Activated naive CD8-positive, alpha-beta T cell treated with anti-CD3 and anti-CD28 coated beads, Interleukin-2, amount 10 ng/mL, durations not matched to agents 7 days and 5 days (primary cell): ENCODE measurements at regions not wholly inside any gene's neighbourhood (a gene's known extent, or its start where the extent isn't known, plus 50 kb on each side); places are given as distances from the start of the nearest gene placed in this dataset.

Experiments used
- ATAC-seq: fragments of 150-1000 bp; cut with Tn5 transposase; one replicate; pipeline ENCODE4 v1.10.0; 2021; ENCODE audit warnings: low read depth, moderate library complexity
- POLR2A ChIA-PET: fragments of 350-600 bp; sonication (Branson Sonifier 250); formaldehyde crosslinking; loops from one replicate; lab custom pipeline; 2021; ENCODE audit warnings: antibody characterized with exemption; lab: Charles Lee
- DNase-seq: peaks from one replicate; pipeline ENCODE4 v3.0.0; 2021
- H3K27ac Mint-ChIP-seq: one replicate; pipeline ENCODE4 v1.8.0; 2022; ENCODE audit warnings: mild to moderate bottlenecking, mixed read lengths
- H3K27me3 Mint-ChIP-seq: one replicate; pipeline ENCODE4 v1.8.0; 2022; ENCODE audit warnings: mild to moderate bottlenecking, moderate library complexity, mixed read lengths
- H3K36me3 Mint-ChIP-seq: one replicate; pipeline ENCODE4 v1.8.0; 2021; ENCODE audit warnings: mild to moderate bottlenecking, mixed read lengths
- H3K4me1 Mint-ChIP-seq: one replicate; pipeline ENCODE4 v1.8.0; 2021; ENCODE audit warnings: mixed read lengths
- H3K4me3 Mint-ChIP-seq: one replicate; pipeline ENCODE4 v1.8.0; 2022; ENCODE audit warnings: mild to moderate bottlenecking, moderate library complexity, mixed read lengths
- H3K9me3 Mint-ChIP-seq: one replicate; pipeline ENCODE4 v1.8.0; 2021; ENCODE audit warnings: mixed read lengths

GRCh38 chr1:166221316-166221715, 54.5 kb upstream of the FAM78B start:
- peaks cover 23% of the 10 kb centered on the region for H3K9me3 Mint-ChIP-seq

GRCh38 chr1:166233750-166234366, 67.1 kb upstream of the FAM78B start:
- H3K4me1 Mint-ChIP-seq, result no peaks in the 10 kb centered on the region
- DNase-seq (no peak), ATAC-seq (no peak)
- POLR2A ChIA-PET, result no interaction called here
- H3K9me3 Mint-ChIP-seq, result peaks cover 2% of the 10 kb centered on the region
- no peaks in the 10 kb centered on the region for H3K27me3 Mint-ChIP-seq
- no peaks in the 10 kb centered on the region for H3K36me3 Mint-ChIP-seq
- H3K4me3 Mint-ChIP-seq, result no peak overlapping the region
- H3K27ac Mint-ChIP-seq, result no peak overlapping the region

More at GRCh38 chr1:166221316-166221715, 54.5 kb upstream of the FAM78B start:
- ATAC-seq, result no peak
- Mint-ChIP-seq H3K27ac (no peak overlapping the region), H3K4me1 (no peaks in the 10 kb centered on the region), H3K4me3 (no peak overlapping the region), H3K36me3 (peaks cover 3% of the 10 kb centered on the region), H3K27me3 (no peaks in the 10 kb centered on the region)
- POLR2A ChIA-PET, result no interaction called here
- no peak for DNase-seq

- ATAC-seq (no peak), DNase-seq (no peak)
- POLR2A ChIA-PET, result no interaction called here
- Mint-ChIP-seq H3K9me3 (no peaks in the 10 kb centered on the region), H3K4me1 (no peaks in the 10 kb centered on the region), H3K4me3 (no peak overlapping the region), H3K27ac (no peak overlapping the region), H3K36me3 (no peaks in the 10 kb centered on the region), H3K27me3 (no peaks in the 10 kb centered on the region)
Measured at GRCh38 chr1:166235728-166236127, 68.9 kb upstream of the FAM78B start.

- no peak for DNase-seq
- no peaks in the 10 kb centered on the region for H3K4me1 Mint-ChIP-seq
- no peak overlapping the region for H3K27ac Mint-ChIP-seq
- no peak overlapping the region for H3K4me3 Mint-ChIP-seq
- no peaks in the 10 kb centered on the region for H3K36me3 Mint-ChIP-seq
- no peaks in the 10 kb centered on the region for H3K9me3 Mint-ChIP-seq
- H3K27me3 Mint-ChIP-seq, result no peaks in the 10 kb centered on the region
- no peak for ATAC-seq
- POLR2A ChIA-PET, result no interaction called here
Measured at GRCh38 chr1:166237675-166238074, 70.9 kb upstream of the FAM78B start.

GRCh38 chr1:166253076-166253779, 86.4 kb upstream of the FAM78B start:
- Mint-ChIP-seq H3K4me1 (no peaks in the 10 kb centered on the region), H3K9me3 (peaks cover 5% of the 10 kb centered on the region), H3K36me3 (no peaks in the 10 kb centered on the region), H3K27me3 (no peaks in the 10 kb centered on the region), H3K27ac (no peak overlapping the region), H3K4me3 (no peak overlapping the region)
- DNase-seq (no peak), ATAC-seq (no peak)
- POLR2A ChIA-PET, result no interaction called here

- Mint-ChIP-seq H3K36me3 (no peaks in the 10 kb centered on the region), H3K4me3 (no peak overlapping the region), H3K4me1 (no peaks in the 10 kb centered on the region), H3K9me3 (no peaks in the 10 kb centered on the region), H3K27me3 (peaks cover 2% of the 10 kb centered on the region), H3K27ac (no peak overlapping the region)
- DNase-seq (no peak), ATAC-seq (no peak)
- POLR2A ChIA-PET, result no interaction called here
Measured at GRCh38 chr1:166258017-166258416, 91.2 kb upstream of the FAM78B start.

- no peak overlapping the region for H3K27ac Mint-ChIP-seq
- no peak for ATAC-seq
- no peaks in the 10 kb centered on the region for H3K4me1 Mint-ChIP-seq
- peaks cover 2% of the 10 kb centered on the region for H3K27me3 Mint-ChIP-seq
- peaks cover 2% of the 10 kb centered on the region for H3K9me3 Mint-ChIP-seq
- no peak overlapping the region for H3K4me3 Mint-ChIP-seq
- POLR2A ChIA-PET, result no interaction called here
- no peak for DNase-seq
- no peaks in the 10 kb centered on the region for H3K36me3 Mint-ChIP-seq
Measured at GRCh38 chr1:166261511-166261910, 94.7 kb upstream of the FAM78B start.

- Mint-ChIP-seq H3K27me3 (no peaks in the 10 kb centered on the region), H3K4me3 (no peak overlapping the region), H3K4me1 (no peaks in the 10 kb centered on the region), H3K36me3 (no peaks in the 10 kb centered on the region), H3K9me3 (peaks cover 7% of the 10 kb centered on the region), H3K27ac (no peak overlapping the region)
- DNase-seq (no peak), ATAC-seq (no peak)
- POLR2A ChIA-PET, result no interaction called here
Measured at GRCh38 chr1:166270476-166271150, 103.8 kb upstream of the FAM78B start.

GRCh38 chr1:166271151-166271538, 104.3 kb upstream of the FAM78B start:
- POLR2A ChIA-PET, result no interaction called here
- Mint-ChIP-seq H3K4me3 (no peak overlapping the region), H3K4me1 (no peaks in the 10 kb centered on the region), H3K27ac (no peak overlapping the region), H3K27me3 (no peaks in the 10 kb centered on the region), H3K9me3 (peaks cover 7% of the 10 kb centered on the region), H3K36me3 (no peaks in the 10 kb centered on the region)
- ATAC-seq, result no peak
- DNase-seq, result no peak

- H3K36me3 Mint-ChIP-seq, result no peaks in the 10 kb centered on the region
- POLR2A ChIA-PET, result no interaction called here
- peaks cover 7% of the 10 kb centered on the region for H3K9me3 Mint-ChIP-seq
- no peak overlapping the region for H3K4me3 Mint-ChIP-seq
- H3K4me1 Mint-ChIP-seq, result no peaks in the 10 kb centered on the region
- ATAC-seq (no peak), DNase-seq (no peak)
- H3K27ac Mint-ChIP-seq, result no peak overlapping the region
- H3K27me3 Mint-ChIP-seq, result no peaks in the 10 kb centered on the region
Measured at GRCh38 chr1:166272155-166272554, 105.4 kb upstream of the FAM78B start.

- no peaks in the 10 kb centered on the region for H3K27me3 Mint-ChIP-seq
- no peak overlapping the region for H3K4me3 Mint-ChIP-seq
- H3K9me3 Mint-ChIP-seq, result peaks cover 7% of the 10 kb centered on the region
- H3K4me1 Mint-ChIP-seq, result no peaks in the 10 kb centered on the region
- no peak for ATAC-seq
- no peak for DNase-seq
- POLR2A ChIA-PET, result no interaction called here
- no peaks in the 10 kb centered on the region for H3K36me3 Mint-ChIP-seq
- no peak overlapping the region for H3K27ac Mint-ChIP-seq
Measured at GRCh38 chr1:166272851-166273250, 106.0 kb upstream of the FAM78B start.

GRCh38 chr1:166273618-166274017, 106.8 kb upstream of the FAM78B start:
- Mint-ChIP-seq H3K36me3 (no peaks in the 10 kb centered on the region), H3K27me3 (no peaks in the 10 kb centered on the region), H3K27ac (no peak overlapping the region), H3K9me3 (peaks cover 7% of the 10 kb centered on the region), H3K4me3 (no peak overlapping the region), H3K4me1 (no peaks in the 10 kb centered on the region)
- DNase-seq (no peak), ATAC-seq (no peak)
- POLR2A ChIA-PET, result no interaction called here

GRCh38 chr1:166282391-166283137, 115.8 kb upstream of the FAM78B start:
- Mint-ChIP-seq H3K4me3 (no peak overlapping the region), H3K36me3 (no peaks in the 10 kb centered on the region), H3K27ac (no peak overlapping the region), H3K4me1 (no peaks in the 10 kb centered on the region), H3K27me3 (no peaks in the 10 kb centered on the region), H3K9me3 (no peaks in the 10 kb centered on the region)
- ATAC-seq (no peak), DNase-seq (no peak)
- POLR2A ChIA-PET, result no interaction called here
